HG02870 (cell line): ENCODE measurements at regions not wholly inside any gene's neighbourhood (a gene's known extent, or its start where the extent isn't known, plus 50 kb on each side); places are given as distances from the start of the nearest gene placed in this dataset.

Experiments
- ATAC-seq: cut with Tn5 transposase; IDR thresholded peaks from one replicate; pipeline ENCODE4 v1.9.1; 2021; ENCODE audit warnings: mild to moderate bottlenecking, moderate library complexity; ENCODE audit not compliant: unreplicated experiment

GRCh38 chr15:35722501-35722900 lies 176.5 kb upstream of the DPH6 start:
- no peak for ATAC-seq

DNA sequence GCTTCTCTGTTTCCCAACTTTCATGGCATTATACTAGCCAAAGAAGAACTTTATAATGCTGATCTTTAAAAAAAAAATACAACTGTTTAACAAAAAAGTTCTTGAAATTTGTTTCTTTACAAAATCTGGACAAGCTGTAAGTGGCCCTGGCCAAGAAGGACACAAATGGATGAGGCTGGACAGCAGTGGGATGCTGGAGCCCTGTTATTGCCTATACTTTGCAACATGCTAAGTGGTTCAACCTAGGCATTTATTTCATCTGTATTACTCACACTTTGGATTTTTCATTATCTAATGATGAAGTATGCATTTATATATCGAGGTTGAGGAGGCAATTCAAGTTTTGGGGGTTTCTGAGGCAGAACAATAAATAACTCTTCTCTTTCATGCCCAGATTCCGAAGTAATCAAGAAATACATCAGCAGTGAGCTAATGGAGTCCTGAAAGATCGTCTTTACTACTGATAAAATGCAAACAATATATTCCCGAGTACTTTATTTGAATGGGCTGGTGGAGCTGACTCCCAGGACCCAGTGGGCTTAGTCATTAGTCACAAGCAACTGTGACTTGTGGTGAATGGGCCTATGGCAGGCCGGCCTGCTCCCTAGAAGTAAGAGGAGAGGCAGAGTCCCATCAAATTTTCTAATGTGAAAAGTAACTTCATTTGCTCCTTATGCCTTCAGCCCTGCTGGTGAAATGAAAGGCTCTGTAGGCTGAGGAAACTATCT lies 177.3 kb upstream of the DPH6 start:
- no peak for ATAC-seq

- ATAC-seq: no peak
These were observed 177.9 kb upstream of the DPH6 start for GRCh38 chr15:35723852-35724251.

- no peak for ATAC-seq
These were observed 178.7 kb upstream of the DPH6 start for GRCh38 chr15:35724626-35725025.

GRCh38 chr15:35725353-35725752 lies 179.4 kb upstream of the DPH6 start:
- ATAC-seq: no peak

- ATAC-seq: no peak
These were observed 181.7 kb upstream of the DPH6 start for GRCh38 chr15:35727627-35728026.

DNA sequence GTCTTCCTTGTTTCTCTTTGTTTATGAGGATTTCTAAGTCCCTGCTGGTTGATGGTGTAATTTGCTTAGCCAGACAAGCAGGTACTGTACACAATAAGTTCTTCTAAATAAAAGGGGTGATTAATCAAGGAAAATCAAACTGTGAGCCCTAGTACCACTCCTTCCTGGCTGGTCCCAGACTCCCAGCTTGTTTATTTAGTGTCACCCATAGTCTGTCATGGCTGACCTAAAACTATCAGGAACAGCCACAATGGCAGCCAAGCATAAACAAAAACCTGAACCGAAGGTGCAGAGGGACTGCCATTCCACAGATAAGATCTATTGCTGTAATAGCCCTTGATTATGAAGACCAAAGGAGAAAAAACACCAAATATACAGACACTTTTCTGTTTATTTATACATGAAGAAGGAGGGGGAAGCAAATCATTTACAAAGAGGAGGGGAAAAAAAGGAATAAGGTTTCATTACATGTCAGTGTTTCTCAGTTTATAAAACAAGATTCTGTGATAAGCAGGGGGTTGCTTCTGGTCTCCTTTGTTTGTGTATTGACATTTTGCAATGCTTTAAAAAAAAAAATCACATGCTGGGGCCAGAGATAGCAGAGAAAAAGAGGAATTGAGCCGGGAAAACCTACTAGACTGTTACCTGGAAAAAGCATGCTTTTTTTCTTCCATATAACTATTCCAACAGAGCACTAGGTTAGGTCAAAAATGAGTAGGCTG lies 182.4 kb upstream of the DPH6 start:
- ATAC-seq: no peak

- ATAC-seq: no peak
These were observed 190.2 kb upstream of the DPH6 start for GRCh38 chr15:35736150-35736549.

DNA sequence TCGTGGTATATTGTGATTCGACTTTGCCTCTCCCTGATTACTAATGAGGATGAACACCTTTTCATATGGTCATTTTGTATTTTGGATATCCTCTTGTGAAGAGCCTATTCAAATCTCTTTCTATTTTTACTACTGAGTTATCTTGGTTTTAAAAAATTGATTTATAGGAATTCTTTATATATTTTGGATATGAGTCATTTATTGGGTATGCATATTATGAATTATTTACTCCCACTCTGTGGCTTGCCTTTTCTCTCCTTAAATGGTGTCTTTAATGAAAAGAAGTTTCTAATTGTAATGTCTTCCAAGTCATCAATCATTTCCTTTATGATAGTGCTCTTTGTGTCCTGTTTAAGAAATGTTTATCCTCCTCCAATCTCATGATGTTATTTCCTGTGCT lies 191.5 kb upstream of the DPH6 start:
- ATAC-seq: no peak

GRCh38 chr15:35738370-35738769 lies 192.4 kb upstream of the DPH6 start:
- ATAC-seq: no peak

DNA sequence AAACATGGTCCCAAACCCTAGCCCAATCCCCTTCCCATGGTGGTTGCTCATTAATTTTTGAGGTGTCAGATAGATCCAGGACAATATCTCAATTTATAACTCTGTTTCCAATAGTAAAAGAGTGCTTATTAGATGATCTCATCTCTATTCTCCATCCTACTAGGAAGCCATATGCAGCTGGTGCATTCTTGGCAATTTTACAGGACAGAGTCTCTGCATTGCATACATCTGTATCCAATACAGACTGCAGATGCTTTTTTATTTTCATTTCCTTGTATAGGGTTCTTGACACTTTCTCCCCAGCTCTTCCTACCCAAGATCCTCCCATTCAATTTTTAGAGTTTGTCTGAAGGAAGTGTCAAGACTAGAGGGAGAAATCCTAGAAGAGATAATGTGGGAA lies 194.8 kb upstream of the DPH6 start:
- ATAC-seq: no peak

DNA sequence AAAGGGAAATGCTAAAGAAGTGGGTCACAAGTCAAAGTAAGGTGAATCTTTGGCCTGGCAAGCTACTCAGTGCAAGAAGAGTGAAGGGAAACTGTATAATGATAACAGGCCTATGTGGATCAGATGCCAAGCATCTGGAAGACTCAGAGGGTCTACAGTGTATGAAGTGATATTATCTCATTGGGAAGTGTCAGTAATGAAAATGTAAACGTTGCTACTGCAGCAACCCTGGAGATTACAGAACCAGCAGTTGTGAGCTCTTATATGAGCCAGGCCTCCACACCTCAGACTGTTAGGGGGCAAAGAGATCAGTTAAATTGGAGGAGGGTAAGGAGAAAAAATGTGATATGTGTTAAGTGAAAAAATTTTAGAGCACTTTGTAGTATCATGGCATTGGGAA lies 195.4 kb upstream of the DPH6 start:
- ATAC-seq: no peak

DNA sequence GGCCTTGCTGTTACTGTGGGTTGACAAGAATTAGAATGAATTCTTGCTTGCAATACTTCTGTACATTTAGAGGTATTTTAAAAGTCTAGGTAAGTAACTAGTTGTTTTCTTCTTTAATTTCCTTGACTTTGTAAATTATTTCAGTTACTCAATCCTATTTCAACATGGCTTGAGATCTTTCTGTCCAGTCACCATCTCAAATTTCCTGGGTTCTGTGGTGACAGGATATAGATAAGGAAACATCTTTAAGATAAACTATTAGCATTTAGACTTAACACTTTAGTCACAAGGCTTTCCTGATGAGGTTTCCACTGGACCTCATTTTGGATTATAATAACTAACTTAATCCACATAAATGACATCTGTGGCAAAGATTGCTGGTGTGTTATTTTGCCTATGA lies 195.9 kb upstream of the DPH6 start:
- ATAC-seq: no peak

- ATAC-seq: no peak
These were observed 197.4 kb upstream of the DPH6 start for GRCh38 chr15:35743321-35743720.

GRCh38 chr15:35746121-35746520 lies 200.2 kb upstream of the DPH6 start:
- no peak for ATAC-seq

DNA sequence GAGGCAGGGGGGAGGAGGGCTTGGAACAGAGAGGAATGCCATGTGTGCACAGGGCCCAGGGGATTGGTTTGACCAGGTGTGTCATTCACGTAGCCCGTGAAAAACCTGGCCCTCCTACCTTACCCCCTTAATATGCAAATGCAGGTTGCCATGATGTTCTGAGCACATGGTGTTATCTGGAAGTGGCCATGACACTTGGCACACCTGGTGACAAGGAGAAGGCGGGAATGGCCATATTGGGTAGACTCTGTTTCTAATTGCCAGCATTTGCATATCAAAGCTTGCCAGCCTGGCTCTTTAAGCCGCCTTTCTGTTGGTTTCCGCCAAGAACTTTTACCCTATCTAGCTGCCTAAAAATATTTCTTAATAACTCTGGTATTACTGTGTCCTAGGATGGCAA lies 202.1 kb upstream of the DPH6 start:
- no peak for ATAC-seq

DNA sequence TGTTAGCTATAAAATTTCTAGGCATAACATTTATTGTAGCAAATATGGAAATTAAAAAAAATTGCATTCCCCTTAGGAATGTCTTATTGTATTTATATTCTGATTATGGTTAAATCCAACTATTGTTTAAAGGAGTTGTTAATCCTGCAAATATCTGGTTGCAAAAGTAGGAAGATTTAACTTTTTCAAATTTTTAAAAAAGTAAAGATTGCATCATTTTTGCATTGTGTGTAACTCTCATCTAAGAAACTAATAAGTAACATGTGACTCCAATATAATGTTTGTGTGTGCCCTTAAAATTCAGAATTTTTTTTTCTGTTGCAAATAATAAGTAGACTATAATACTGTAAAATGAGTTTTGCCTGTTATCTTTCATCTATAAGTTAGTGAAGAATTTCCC lies 204.1 kb upstream of the DPH6 start:
- no peak for ATAC-seq

DNA sequence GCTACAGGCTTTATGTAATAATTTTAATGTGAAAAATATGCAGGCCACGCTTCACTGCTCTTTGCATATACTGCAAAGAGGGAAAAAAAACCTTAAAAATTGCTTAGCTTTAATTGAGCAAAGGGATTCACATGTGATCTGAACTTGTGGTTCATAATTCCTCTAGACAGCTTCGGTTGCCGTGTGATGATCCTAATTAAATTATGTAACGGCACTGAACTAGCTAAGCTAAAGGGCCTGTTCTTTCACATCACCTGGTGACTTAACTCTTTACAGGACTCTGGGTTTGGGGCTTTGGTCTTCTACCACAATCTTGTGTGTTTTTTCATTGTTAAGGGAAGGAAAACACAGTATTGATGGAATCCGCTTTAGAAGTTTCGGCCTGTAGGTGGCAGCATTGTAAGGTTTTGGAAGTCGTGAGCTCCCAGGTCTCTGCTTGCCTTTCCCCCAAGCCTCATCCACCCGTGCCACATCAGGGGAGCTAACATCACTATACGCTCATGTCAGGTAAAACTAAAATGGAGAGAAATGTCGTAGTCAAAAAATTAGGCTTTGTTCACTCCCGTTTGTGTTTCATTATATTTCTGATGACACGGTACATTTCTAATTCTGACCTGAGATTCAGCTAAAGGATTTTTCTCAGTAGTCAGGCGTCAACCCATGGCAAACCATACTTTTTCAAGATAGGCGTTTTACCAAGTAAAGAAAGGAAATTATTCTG lies 205.6 kb upstream of the DPH6 start:
- peak; percentile 75 for ATAC-seq

DNA sequence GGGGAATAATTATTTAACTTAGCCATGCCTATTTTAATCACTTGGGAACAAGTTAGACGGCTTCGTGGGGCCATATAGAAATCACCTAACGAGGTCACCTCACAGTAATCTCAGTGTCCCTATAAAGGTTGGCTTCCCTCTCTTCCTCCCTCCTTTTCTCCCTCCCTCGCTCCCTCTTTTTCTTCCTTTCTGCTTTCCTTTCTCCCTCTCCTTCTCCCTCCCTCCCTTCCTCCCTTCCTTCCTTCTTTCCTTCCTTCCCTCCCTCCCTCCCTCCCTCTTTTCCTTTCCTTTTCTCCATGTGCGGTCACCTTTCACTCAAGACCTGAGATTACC lies 206.1 kb upstream of the DPH6 start:
- ATAC-seq: no peak

DNA sequence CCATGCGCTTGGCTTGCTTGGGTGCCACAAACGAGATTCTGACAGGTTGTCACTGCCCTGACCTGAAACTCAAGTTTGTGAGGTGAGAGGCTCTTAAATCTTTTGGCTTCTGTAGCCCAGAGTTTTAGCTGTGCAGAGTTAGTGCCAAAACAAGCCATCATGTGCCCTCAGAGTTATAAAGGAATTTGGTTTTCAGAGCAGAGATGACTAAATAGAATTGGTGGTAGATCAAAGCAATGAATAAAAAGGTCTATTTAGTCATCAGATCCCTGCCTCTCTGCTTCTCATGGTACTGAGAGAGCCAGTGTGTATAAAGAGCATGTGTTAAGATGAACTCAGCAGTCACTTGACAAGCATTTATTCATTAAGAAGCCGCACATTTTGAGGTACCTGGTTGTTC lies 207.5 kb upstream of the DPH6 start:
- ATAC-seq: no peak

GRCh38 chr15:35755237-35755802 lies 209.4 kb upstream of the DPH6 start:
- no peak for ATAC-seq

- no peak for ATAC-seq
These were observed 210.7 kb upstream of the DPH6 start for GRCh38 chr15:35756623-35757022.
